ENCODE measurements at regions not wholly inside any gene's neighbourhood (a gene's known extent, or its start where the extent isn't known, plus 50 kb on each side); places are given as distances from the start of the nearest gene placed in this dataset.

DNA sequence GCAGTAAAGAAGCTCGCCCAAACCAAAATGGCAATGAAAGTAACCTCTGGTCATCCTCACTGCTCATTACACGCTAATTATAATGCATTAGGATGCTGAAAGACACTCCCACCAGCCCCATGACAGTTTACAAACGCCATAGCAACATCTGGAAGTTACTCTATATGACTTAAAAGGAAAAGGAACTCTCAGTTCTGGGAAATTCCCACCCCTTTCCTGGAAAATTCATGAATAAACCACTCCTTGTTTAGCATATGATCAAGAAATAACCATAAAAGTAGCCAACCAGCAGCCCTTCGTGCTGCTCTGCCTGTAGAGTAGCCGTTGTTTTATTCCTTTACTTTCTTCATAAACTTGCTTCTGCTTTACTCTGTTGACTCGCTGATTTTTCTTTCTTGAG is 164.6 kb downstream of the SMAD6 start:
- TF ChIP-seq, protein P1, sequence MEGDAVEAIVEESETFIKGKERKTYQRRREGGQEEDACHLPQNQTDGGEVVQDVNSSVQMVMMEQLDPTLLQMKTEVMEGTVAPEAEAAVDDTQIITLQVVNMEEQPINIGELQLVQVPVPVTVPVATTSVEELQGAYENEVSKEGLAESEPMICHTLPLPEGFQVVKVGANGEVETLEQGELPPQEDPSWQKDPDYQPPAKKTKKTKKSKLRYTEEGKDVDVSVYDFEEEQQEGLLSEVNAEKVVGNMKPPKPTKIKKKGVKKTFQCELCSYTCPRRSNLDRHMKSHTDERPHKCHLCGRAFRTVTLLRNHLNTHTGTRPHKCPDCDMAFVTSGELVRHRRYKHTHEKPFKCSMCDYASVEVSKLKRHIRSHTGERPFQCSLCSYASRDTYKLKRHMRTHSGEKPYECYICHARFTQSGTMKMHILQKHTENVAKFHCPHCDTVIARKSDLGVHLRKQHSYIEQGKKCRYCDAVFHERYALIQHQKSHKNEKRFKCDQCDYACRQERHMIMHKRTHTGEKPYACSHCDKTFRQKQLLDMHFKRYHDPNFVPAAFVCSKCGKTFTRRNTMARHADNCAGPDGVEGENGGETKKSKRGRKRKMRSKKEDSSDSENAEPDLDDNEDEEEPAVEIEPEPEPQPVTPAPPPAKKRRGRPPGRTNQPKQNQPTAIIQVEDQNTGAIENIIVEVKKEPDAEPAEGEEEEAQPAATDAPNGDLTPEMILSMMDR (conservative IDR thresholded peaks at IDR 0.05 in 1 of 2, IDR thresholded peaks at IDR 0.05 in 1 of 2; ENCODE audit: extremely low read depth in 1 of 2, insufficient read depth in 1 of 2, low read depth in 1 of 2, low read length in 2 of 2) = no peak
- TF ChIP-seq EZH2 (IDR thresholded peaks at IDR 0.05; ENCODE audit: borderline replicate concordance, low read length) = no peak

All from mammary epithelial cell (primary cell).